K562 (cell line): ENCODE measurements at regions not wholly inside any gene's neighbourhood (a gene's known extent, or its start where the extent isn't known, plus 50 kb on each side); places are given as distances from the start of the nearest gene placed in this dataset.
"Not testable (repeated sequence)": the region's sequence is repeated elsewhere in the genome, so short reads cannot be mapped to it uniquely, and the experiment has no call there.

Experiments used
- ARNT ChIP-seq, 2 experiments: fragments of 450-650 bp; IDR thresholded peaks; 2 replicates each; pipeline ENCODE4 v1.6.1; 2016; ENCODE audit warnings: mild to moderate bottlenecking in 1 of 2
- ATF3 ChIP-seq, 2 experiments: fragments of 450-650 bp in 1 of 2; sonication (generic) in 1 of 2; formaldehyde crosslinking in 1 of 2; IDR thresholded peaks in 1 of 2; conservative IDR thresholded peaks in 1 of 2; 2 replicates each; pipeline versions ENCODE4 v1.6.1 to v1.8.1; 2016 to 2023; ENCODE audit warnings: mild to moderate bottlenecking in 2 of 2, moderate library complexity in 2 of 2, inconsistent platforms in 1 of 2, missing genetic modification reagents in 1 of 2
- BCOR ChIP-seq: fragments of 450-650 bp; IDR thresholded peaks from 2 replicates; pipeline ENCODE4 v1.6.1; 2016
- BHLHE40 ChIP-seq: IDR thresholded peaks from 2 replicates; pipeline ENCODE4 v1.6.1; 2011; ENCODE audit warnings: low read length, improper control_type of control experiment
- C11orf30 ChIP-seq: fragments of 450-650 bp; IDR thresholded peaks from 2 replicates; pipeline ENCODE4 v1.6.1; 2016; ENCODE audit warnings: low read depth, mild to moderate bottlenecking
- CEBPG ChIP-seq, 3 experiments: fragments of 200-800 bp in 1 of 3; sonication (Bioruptor generic) in 1 of 3; sonication (generic) in 1 of 3; formaldehyde crosslinking in 1 of 3; IDR thresholded peaks in 2 of 3; conservative IDR thresholded peaks in 1 of 3; 2 replicates each; pipeline versions ENCODE4 v1.6.1 to v1.8.0; 2016 to 2022; ENCODE audit warnings: missing compliant biosample characterization in 2 of 3, missing genetic modification characterization in 2 of 3, mild to moderate bottlenecking in 1 of 3, missing genetic modification reagents in 1 of 3
- CHD4 ChIP-seq: fragments of 200-600 bp; sonication (generic); IDR thresholded peaks from 3 replicates; pipeline ENCODE4 v1.6.1; 2012; ENCODE audit warnings: low read depth, mild to moderate bottlenecking, mixed read lengths, low read length, inconsistent platforms; ENCODE audit not compliant: insufficient read depth, insufficient replicate concordance, poor library complexity, severe bottlenecking
- DPF2 ChIP-seq: fragments of 450-650 bp; IDR thresholded peaks from 2 replicates; pipeline ENCODE4 v1.6.1; 2016
- EHMT2 ChIP-seq: fragments of 450-650 bp; IDR thresholded peaks from 2 replicates; pipeline ENCODE4 v1.6.1; 2018; ENCODE audit warnings: antibody characterized with exemption
- FOXK2 ChIP-seq, 2 experiments: fragments of 450-650 bp; IDR thresholded peaks in 1 of 2; conservative IDR thresholded peaks in 1 of 2; 2 replicates each; pipeline ENCODE4 v1.6.1; 2016; ENCODE audit warnings: low read depth in 2 of 2, mild to moderate bottlenecking in 1 of 2
- GATA2 ChIP-seq: sonication (generic); formaldehyde crosslinking; IDR thresholded peaks from 2 replicates; pipeline ENCODE4 v1.4.0; 2020; ENCODE audit warnings: mild to moderate bottlenecking, missing genetic modification reagents
- GTF3C2 ChIP-seq: IDR thresholded peaks from 3 replicates; pipeline ENCODE4 v1.6.1; 2011; ENCODE audit warnings: borderline replicate concordance, mild to moderate bottlenecking, moderate library complexity; ENCODE audit not compliant: insufficient read length; ENCODE audit errors: extremely low read depth
- LCOR ChIP-seq: sonication (generic); formaldehyde crosslinking; IDR thresholded peaks from 2 replicates; pipeline ENCODE4 v1.8.0; 2022; ENCODE audit warnings: mild to moderate bottlenecking, missing genetic modification reagents
- NFE2L1 ChIP-seq: fragments of 450-650 bp; IDR thresholded peaks from 2 replicates; pipeline ENCODE4 v1.6.1; 2016; ENCODE audit warnings: missing genetic modification characterization, low read depth, mild to moderate bottlenecking, missing compliant biosample characterization, moderate library complexity, borderline replicate concordance
- PBX2 ChIP-seq, 2 experiments: IDR thresholded peaks in 1 of 2; conservative IDR thresholded peaks in 1 of 2; 2 replicates each; pipeline ENCODE4 v1.6.1; 2016; ENCODE audit warnings: low read depth in 2 of 2, mild to moderate bottlenecking in 1 of 2, missing compliant biosample characterization in 1 of 2, missing genetic modification characterization in 1 of 2, moderate library complexity in 1 of 2
- RNF2 ChIP-seq: sonication (generic); IDR thresholded peaks from 2 replicates; pipeline ENCODE4 v1.6.1; 2016
- SMARCC2 ChIP-seq: fragments of 450-650 bp; IDR thresholded peaks from 2 replicates; pipeline ENCODE4 v1.6.1; 2017; ENCODE audit warnings: antibody characterized with exemption, moderate library complexity, mild to moderate bottlenecking, low read depth
- STAT5A ChIP-seq: IDR thresholded peaks from 2 replicates; pipeline ENCODE4 v1.6.1; 2012; ENCODE audit warnings: low read length, inconsistent platforms, borderline replicate concordance
- TAL1 ChIP-seq: fragments of 450-650 bp; IDR thresholded peaks from 2 replicates; pipeline ENCODE4 v1.6.1; 2016; ENCODE audit warnings: mild to moderate bottlenecking
- TCF3 ChIP-seq: sonication (generic); formaldehyde crosslinking; IDR thresholded peaks from 2 replicates; pipeline ENCODE4 v1.4.0; 2020; ENCODE audit warnings: mild to moderate bottlenecking, missing genetic modification reagents
- ZEB2 ChIP-seq: fragments of 450-650 bp; IDR thresholded peaks from 2 replicates; pipeline ENCODE4 v1.6.1; 2016

GRCh38 chr6:90358036-90358770 lies 61.6 kb upstream of the BACH2 start (continued):
- peak; percentile 50; the same call in 1 of the 2 replicates for TF ChIP-seq TAL1
- peak; percentile 94 for TF ChIP-seq BCOR
- TF ChIP-seq SMARCC2, result peak; percentile 85
- peak; percentile 33; the same call in 1 of the 2 replicates for TF ChIP-seq CEBPG (CRISPR knock-in tag; IDR thresholded peaks at IDR 0.05)
- TF ChIP-seq CEBPG (tag; conservative IDR thresholded peaks at IDR 0.05 in 1 of 2, IDR thresholded peaks at IDR 0.05 in 1 of 2), result 0 out of 4 replicates have a peak, but pooled peaks of 1 of the 2 experiments have one; percentile 1
- 0 out of 2 replicates have a peak, but pooled peaks have one; percentile 19 for TF ChIP-seq RNF2
- peak; percentile 95 for TF ChIP-seq ZEB2
- peak; percentile 59 to 79; a peak in 3 of 4 replicates for TF ChIP-seq ARNT (IDR thresholded peaks at IDR 0.05)
- peak; percentile 81 for TF ChIP-seq EHMT2
- TF ChIP-seq GTF3C2, result peak; percentile 45
- peak; percentile 94 for TF ChIP-seq DPF2
- TF ChIP-seq GATA2 (CRISPR knock-in tag), result peak; percentile 86
- TF ChIP-seq BHLHE40, result peak; percentile 40; the same call in 1 of the 2 replicates
- peak; percentile 62; the same call in 1 of the 2 replicates for TF ChIP-seq NFE2L1 (tag)
- peak; percentile 73 to 81; a peak in 3 of 4 replicates for TF ChIP-seq FOXK2 (conservative IDR thresholded peaks at IDR 0.05 in 1 of 2, IDR thresholded peaks at IDR 0.05 in 1 of 2; ENCODE audit: low read depth in 2 of 2)
- peak; percentile 12; the same call in 1 of the 2 replicates for TF ChIP-seq STAT5A
- peak; percentile 100 for TF ChIP-seq C11orf30
- peak; percentile 75 for TF ChIP-seq TCF3 (CRISPR knock-in tag)
- 0 out of 2 replicates have a peak, but pooled peaks have one; percentile 29 for TF ChIP-seq PBX2 (CRISPR knock-in tag; IDR thresholded peaks at IDR 0.05; ENCODE audit: low read depth)
- peak; percentile 97 for TF ChIP-seq PBX2 (tag; conservative IDR thresholded peaks at IDR 0.05; ENCODE audit: low read depth)
- TF ChIP-seq LCOR (CRISPR knock-in tag), result peak; percentile 59
- TF ChIP-seq CHD4, result peak; percentile 43
- peak; percentile 68 for TF ChIP-seq ATF3 (IDR thresholded peaks at IDR 0.05)
- not testable (repeated sequence) for TF ChIP-seq ATF3 (CRISPR knock-in tag; conservative IDR thresholded peaks at IDR 0.05)
